Activated CD8-positive, alpha-beta T cell treated with anti-CD3 and anti-CD28 coated beads for 36 hours (primary cell): ENCODE measurements at regions not wholly inside any gene's neighbourhood (a gene's known extent, or its start where the extent isn't known, plus 50 kb on each side); places are given as distances from the start of the nearest gene placed in this dataset.
"Not testable (repeated sequence)": the region's sequence is repeated elsewhere in the genome, so short reads cannot be mapped to it uniquely, and the experiment has no call there.

Experiments
- ATAC-seq: fragments of 200-7000 bp; cut with Tn5 transposase; one replicate; pipeline ENCODE4 v1.10.0; 2021; ENCODE audit warnings: mild to moderate bottlenecking, moderate library complexity
- CTCF ChIA-PET: fragments of 350-600 bp; sonication (Branson Sonifier 250); formaldehyde crosslinking; loops from one replicate; lab custom pipeline; 2021; ENCODE audit warnings: antibody characterized with exemption; lab: Charles Lee
- POLR2A ChIA-PET: fragments of 350-600 bp; sonication (Branson Sonifier 250); formaldehyde crosslinking; loops from one replicate; lab custom pipeline; 2021; ENCODE audit warnings: antibody characterized with exemption; lab: Charles Lee
- DNase-seq: peaks from one replicate; pipeline ENCODE4 v3.0.0-alpha.2; 2020
- H3K27ac Mint-ChIP-seq: one replicate; pipeline ENCODE4 v1.8.0; 2021; ENCODE audit warnings: mild to moderate bottlenecking, mixed read lengths
- H3K27me3 Mint-ChIP-seq: one replicate; pipeline ENCODE4 v1.8.0; 2021; ENCODE audit warnings: mixed read lengths
- H3K36me3 Mint-ChIP-seq: one replicate; pipeline ENCODE4 v1.8.0; 2021; ENCODE audit warnings: low read depth, mixed read lengths
- H3K4me1 Mint-ChIP-seq: one replicate; pipeline ENCODE4 v1.8.0; 2021; ENCODE audit warnings: low read depth, mixed read lengths
- H3K4me3 Mint-ChIP-seq: one replicate; pipeline ENCODE4 v1.8.0; 2021; ENCODE audit warnings: mild to moderate bottlenecking, moderate library complexity, mixed read lengths
- H3K9me3 Mint-ChIP-seq: one replicate; pipeline ENCODE4 v1.8.0; 2021; ENCODE audit warnings: mixed read lengths
- intact Hi-C: fragments of 100-400 bp; cut with micrococcal nuclease; formaldehyde crosslinking; loops from one replicate; pipeline ENCODE4 v1.10.0; 2022
- TF ChIP-seq, protein P1 (sequence below): fragments of 200-600 bp; IDR thresholded peaks from one replicate; pipeline ENCODE4 v1.8.0; 2022; ENCODE audit warnings: antibody characterized with exemption, mild to moderate bottlenecking

DNA sequence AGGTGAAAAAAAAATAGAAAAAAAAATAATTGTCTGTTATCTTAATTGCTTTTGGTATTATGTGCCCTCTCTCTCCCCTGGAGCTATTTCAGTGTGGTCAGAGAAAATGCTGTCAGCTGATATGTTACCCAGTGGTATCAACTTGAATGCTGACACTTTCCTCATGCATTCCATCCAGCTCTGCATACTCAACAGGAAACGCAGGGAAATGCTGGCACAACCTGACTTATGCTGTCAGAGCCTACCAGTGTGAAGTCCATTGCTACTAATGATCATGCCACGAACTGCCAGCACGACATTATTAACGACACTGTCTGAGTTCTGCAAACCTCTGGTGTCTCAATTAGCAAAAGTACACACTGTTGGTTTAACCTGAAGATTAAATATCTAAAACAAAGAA, 182.8 kb downstream of the ZWINT start:
- no peaks in the 10 kb centered on the region for H3K27me3 Mint-ChIP-seq
- TF ChIP-seq, protein P1, sequence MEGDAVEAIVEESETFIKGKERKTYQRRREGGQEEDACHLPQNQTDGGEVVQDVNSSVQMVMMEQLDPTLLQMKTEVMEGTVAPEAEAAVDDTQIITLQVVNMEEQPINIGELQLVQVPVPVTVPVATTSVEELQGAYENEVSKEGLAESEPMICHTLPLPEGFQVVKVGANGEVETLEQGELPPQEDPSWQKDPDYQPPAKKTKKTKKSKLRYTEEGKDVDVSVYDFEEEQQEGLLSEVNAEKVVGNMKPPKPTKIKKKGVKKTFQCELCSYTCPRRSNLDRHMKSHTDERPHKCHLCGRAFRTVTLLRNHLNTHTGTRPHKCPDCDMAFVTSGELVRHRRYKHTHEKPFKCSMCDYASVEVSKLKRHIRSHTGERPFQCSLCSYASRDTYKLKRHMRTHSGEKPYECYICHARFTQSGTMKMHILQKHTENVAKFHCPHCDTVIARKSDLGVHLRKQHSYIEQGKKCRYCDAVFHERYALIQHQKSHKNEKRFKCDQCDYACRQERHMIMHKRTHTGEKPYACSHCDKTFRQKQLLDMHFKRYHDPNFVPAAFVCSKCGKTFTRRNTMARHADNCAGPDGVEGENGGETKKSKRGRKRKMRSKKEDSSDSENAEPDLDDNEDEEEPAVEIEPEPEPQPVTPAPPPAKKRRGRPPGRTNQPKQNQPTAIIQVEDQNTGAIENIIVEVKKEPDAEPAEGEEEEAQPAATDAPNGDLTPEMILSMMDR: no peak
- H3K4me1 Mint-ChIP-seq: no peaks in the 10 kb centered on the region
- H3K9me3 Mint-ChIP-seq: peaks cover 4% of the 10 kb centered on the region
- DNase-seq (no peak), ATAC-seq (no peak)
- intact Hi-C loops: no loop called here
- CTCF ChIA-PET: no interaction called here
- H3K4me3 Mint-ChIP-seq: no peak overlapping the region
- no peaks in the 10 kb centered on the region for H3K36me3 Mint-ChIP-seq
- no peak overlapping the region for H3K27ac Mint-ChIP-seq
- POLR2A ChIA-PET: no interaction called here

DNA sequence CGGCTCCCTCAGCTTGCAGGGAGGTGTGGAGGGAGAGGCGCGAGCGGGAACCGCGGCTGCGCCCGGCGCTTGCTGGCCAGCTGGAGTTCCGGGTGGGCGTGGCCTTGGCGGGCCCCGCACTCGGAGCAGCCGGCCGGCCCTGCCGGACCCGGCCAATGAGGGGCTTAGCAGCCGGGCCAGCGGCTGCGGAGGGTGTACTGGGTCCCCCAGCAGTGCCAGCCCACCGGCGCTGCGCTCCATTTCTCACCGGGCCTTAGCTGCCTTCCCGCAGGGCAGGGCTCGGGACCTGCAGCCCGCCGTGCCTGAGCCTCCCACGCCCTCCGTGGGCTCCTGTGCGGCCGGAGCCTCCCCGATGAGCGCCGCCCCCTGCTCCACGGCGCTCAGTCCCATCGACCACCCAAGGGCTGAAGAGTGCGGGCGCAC, 206.0 kb downstream of the ZWINT start:
- H3K4me1 Mint-ChIP-seq, intact Hi-C loops, H3K9me3 Mint-ChIP-seq, H3K27ac Mint-ChIP-seq, CTCF ChIA-PET, H3K4me3 Mint-ChIP-seq, H3K27me3 Mint-ChIP-seq, H3K36me3 Mint-ChIP-seq, POLR2A ChIA-PET, DNase-seq, ATAC-seq: not testable (repeated sequence)

DNA sequence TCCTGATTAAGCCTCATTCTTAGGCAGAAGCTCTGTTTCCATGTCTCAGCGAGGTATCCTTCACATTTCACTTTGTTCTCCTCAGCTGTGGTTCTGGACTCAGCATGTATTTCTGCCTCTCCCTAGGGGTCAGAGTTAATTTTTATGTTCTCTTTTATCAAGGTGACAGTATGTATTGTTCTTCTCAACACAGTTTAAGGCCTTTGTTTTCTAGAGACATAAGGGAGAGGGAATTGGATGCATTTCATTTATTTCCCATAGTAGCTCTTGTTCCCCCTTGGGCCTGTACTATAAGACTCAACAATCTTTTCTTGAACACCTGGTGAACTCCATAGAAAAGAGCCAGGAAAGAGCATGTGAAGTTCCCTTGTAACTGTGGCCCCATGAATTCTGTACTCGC, 214.3 kb downstream of the ZWINT start:
- POLR2A ChIA-PET: no interaction called here
- TF ChIP-seq, protein P1: no peak
- H3K4me1 Mint-ChIP-seq: no peaks in the 10 kb centered on the region
- no peak overlapping the region for H3K27ac Mint-ChIP-seq
- DNase-seq (no peak), ATAC-seq (no peak)
- no peaks in the 10 kb centered on the region for H3K27me3 Mint-ChIP-seq
- H3K36me3 Mint-ChIP-seq: no peaks in the 10 kb centered on the region
- no peak overlapping the region for H3K4me3 Mint-ChIP-seq
- peaks cover 12% of the 10 kb centered on the region for H3K9me3 Mint-ChIP-seq
- CTCF ChIA-PET: no interaction called here
- intact Hi-C loops: no loop called here

DNA sequence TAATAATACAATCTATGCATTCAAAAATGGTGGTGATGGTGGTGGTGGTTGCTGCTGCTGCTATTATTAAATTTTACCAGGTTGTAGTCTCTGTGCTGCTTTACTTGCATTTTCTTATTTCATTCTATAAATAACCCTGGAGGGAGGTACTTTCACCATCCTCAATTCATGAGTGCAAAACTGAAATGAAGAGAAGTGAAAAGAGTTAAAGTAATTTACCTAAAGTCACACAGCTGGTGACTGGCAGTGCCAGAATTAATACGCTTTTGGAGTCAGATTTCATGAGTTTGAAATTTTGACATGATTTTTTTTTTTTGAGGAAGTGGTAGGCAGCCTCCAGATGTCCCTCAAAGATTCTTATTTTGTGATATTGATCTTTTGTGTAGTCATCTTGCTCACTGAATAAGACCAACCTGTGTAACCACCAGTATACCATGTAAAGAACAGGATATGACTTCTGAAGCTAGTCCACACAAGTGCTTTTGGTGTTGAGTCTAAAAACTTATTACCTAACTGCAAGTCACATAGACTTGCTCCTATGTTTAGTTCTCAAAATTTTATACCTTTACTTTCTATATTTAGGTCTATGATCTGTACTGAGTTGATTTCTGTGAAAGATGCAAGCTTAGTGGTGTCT, 218.8 kb downstream of the ZWINT start:
- Mint-ChIP-seq H3K27ac (no peak overlapping the region), H3K4me1 (no peaks in the 10 kb centered on the region), H3K9me3 (peaks cover 3% of the 10 kb centered on the region), H3K36me3 (no peaks in the 10 kb centered on the region), H3K4me3 (no peak overlapping the region), H3K27me3 (no peaks in the 10 kb centered on the region)
- TF ChIP-seq, protein P1: no peak
- DNase-seq: no peak
- POLR2A ChIA-PET: no interaction called here
- CTCF ChIA-PET: no interaction called here
- no peak for ATAC-seq
- intact Hi-C loops: no loop called here

DNA sequence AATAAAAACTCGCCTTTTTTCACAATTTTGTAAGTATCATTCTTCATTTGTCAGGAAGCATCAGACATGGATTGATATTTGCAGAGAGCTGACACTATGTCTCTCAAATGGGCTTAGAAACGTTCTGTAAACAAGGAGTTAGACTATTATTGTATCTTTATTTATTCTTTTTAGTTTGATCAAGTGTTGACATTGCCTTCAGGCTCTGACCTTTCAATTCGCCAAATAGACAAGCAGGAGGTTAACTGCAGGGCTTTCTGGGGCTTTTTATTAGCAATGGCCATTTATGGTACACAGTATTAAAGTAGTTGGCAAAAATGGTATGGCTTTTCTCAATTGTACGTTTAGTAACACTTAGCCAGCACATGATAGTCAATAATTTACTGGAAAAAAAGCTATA, 221.7 kb downstream of the ZWINT start:
- Mint-ChIP-seq H3K36me3 (no peaks in the 10 kb centered on the region), H3K9me3 (peaks cover 3% of the 10 kb centered on the region), H3K4me1 (no peaks in the 10 kb centered on the region), H3K4me3 (no peak overlapping the region), H3K27me3 (no peaks in the 10 kb centered on the region), H3K27ac (no peak overlapping the region)
- CTCF ChIA-PET: no interaction called here
- ATAC-seq (no peak), DNase-seq (no peak)
- POLR2A ChIA-PET: no interaction called here
- TF ChIP-seq, protein P1: no peak
- intact Hi-C loops: no loop called here
